ENCODE measurements at regions not wholly inside any gene's neighbourhood (a gene's known extent, or its start where the extent isn't known, plus 50 kb on each side); places are given as distances from the start of the nearest gene placed in this dataset.

GRCh38 chr11:116473206-116473769 lies 299.5 kb downstream of the BUD13 start:
- DNase-seq (ENCODE audit: low read depth in 2 of 2), result no peak

GRCh38 chr11:116472651-116473050 lies 300.1 kb downstream of the BUD13 start:
- DNase-seq (ENCODE audit: low read depth in 2 of 2), result no peak

GRCh38 chr11:116471608-116472256 lies 301.1 kb downstream of the BUD13 start:
- DNase-seq (ENCODE audit: low read depth in 2 of 2), result no peak

- no peak for DNase-seq (ENCODE audit: low read depth in 2 of 2)
Observed at GRCh38 chr11:116468699-116469098, 304.1 kb downstream of the BUD13 start.

GRCh38 chr11:116467823-116468222 lies 305.0 kb downstream of the BUD13 start:
- DNase-seq (ENCODE audit: low read depth in 2 of 2), result no peak

GRCh38 chr11:116466801-116467200 lies 306.0 kb downstream of the BUD13 start:
- DNase-seq (ENCODE audit: low read depth in 2 of 2), result no peak

GRCh38 chr11:116466191-116466590 lies 306.6 kb downstream of the BUD13 start:
- no peak for DNase-seq (ENCODE audit: low read depth in 2 of 2)

- no peak for DNase-seq (ENCODE audit: low read depth in 2 of 2)
Observed at GRCh38 chr11:116465056-116465455, 307.7 kb downstream of the BUD13 start.

- no peak for DNase-seq (ENCODE audit: low read depth in 2 of 2)
Observed at GRCh38 chr11:116461789-116462188, 311.0 kb downstream of the BUD13 start.

- no peak for DNase-seq (ENCODE audit: low read depth in 2 of 2)
Observed at GRCh38 chr11:116460156-116460920, 312.4 kb downstream of the BUD13 start.

- DNase-seq (ENCODE audit: low read depth in 2 of 2), result no peak
Observed at GRCh38 chr11:116459185-116460045, 313.4 kb downstream of the BUD13 start.

GRCh38 chr11:116458546-116458945 lies 314.2 kb downstream of the BUD13 start:
- no peak for DNase-seq (ENCODE audit: low read depth in 2 of 2)

- no peak for DNase-seq (ENCODE audit: low read depth in 2 of 2)
Observed at GRCh38 chr11:116457336-116458007, 315.3 kb downstream of the BUD13 start.

- no peak for DNase-seq (ENCODE audit: low read depth in 2 of 2)
Observed at GRCh38 chr11:116454951-116455350, 317.8 kb downstream of the BUD13 start.

GRCh38 chr11:116454020-116454645 lies 318.7 kb downstream of the BUD13 start:
- DNase-seq (ENCODE audit: low read depth in 2 of 2), result peak in 1 of 2 donors; percentile 6

- DNase-seq (ENCODE audit: low read depth in 2 of 2), result no peak
Observed at GRCh38 chr11:116452461-116452860, 320.3 kb downstream of the BUD13 start.

GRCh38 chr11:116449522-116449921 lies 323.3 kb downstream of the BUD13 start:
- DNase-seq (ENCODE audit: low read depth in 2 of 2), result no peak

- no peak for DNase-seq (ENCODE audit: low read depth in 2 of 2)
Observed at GRCh38 chr11:116446048-116446941, 326.5 kb downstream of the BUD13 start.

GRCh38 chr11:116445108-116446047 lies 327.4 kb downstream of the BUD13 start:
- DNase-seq (ENCODE audit: low read depth in 2 of 2), result no peak

Data from activated CD4-positive, alpha-beta T cell treated with anti-CD3 and anti-CD28 coated beads for 24 hours (primary cell).